Epithelial cell of proximal tubule (primary cell): ENCODE measurements at regions not wholly inside any gene's neighbourhood (a gene's known extent, or its start where the extent isn't known, plus 50 kb on each side); places are given as distances from the start of the nearest gene placed in this dataset.

Source experiments
- DNase-seq: peaks from one replicate; pipeline ENCODE4 v3.0.0-alpha.2; 2011; ENCODE audit warnings: low read depth
- H3K4me3 ChIP-seq: 2 replicates; pipeline ENCODE4 v1.5.1; 2011; ENCODE audit warnings: low read depth, mild to moderate bottlenecking, low read length
- TF ChIP-seq, protein P1 (sequence below): conservative IDR thresholded peaks from 2 replicates; pipeline ENCODE4 v1.5.1; 2012; ENCODE audit warnings: low read depth, mild to moderate bottlenecking, low read length

DNA sequence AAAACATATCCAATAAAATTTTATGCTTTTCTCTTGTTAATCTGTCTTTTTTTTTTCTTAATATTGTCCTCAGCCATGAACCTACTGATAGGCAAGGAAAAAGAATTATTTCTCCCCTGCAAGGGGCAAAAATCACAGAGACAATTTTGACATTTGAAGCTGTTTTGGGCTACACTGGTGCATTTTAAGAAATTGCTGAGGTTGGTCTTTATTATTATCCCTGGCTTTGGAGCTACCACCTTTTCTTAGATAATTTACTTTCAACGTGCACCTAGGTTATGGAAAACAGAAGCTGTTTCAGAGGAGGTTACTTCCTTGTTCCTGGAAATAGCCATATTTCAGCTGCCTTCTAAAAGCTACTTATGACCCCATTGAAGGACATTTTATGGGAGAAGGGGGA lies 195.5 kb upstream of the KYNU start:
- TF ChIP-seq, protein P1, sequence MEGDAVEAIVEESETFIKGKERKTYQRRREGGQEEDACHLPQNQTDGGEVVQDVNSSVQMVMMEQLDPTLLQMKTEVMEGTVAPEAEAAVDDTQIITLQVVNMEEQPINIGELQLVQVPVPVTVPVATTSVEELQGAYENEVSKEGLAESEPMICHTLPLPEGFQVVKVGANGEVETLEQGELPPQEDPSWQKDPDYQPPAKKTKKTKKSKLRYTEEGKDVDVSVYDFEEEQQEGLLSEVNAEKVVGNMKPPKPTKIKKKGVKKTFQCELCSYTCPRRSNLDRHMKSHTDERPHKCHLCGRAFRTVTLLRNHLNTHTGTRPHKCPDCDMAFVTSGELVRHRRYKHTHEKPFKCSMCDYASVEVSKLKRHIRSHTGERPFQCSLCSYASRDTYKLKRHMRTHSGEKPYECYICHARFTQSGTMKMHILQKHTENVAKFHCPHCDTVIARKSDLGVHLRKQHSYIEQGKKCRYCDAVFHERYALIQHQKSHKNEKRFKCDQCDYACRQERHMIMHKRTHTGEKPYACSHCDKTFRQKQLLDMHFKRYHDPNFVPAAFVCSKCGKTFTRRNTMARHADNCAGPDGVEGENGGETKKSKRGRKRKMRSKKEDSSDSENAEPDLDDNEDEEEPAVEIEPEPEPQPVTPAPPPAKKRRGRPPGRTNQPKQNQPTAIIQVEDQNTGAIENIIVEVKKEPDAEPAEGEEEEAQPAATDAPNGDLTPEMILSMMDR: no peak
- no peak overlapping the region for H3K4me3 ChIP-seq
- DNase-seq: no peak

- DNase-seq: no peak
- TF ChIP-seq, protein P1: no peak
- no peak overlapping the region for H3K4me3 ChIP-seq
Observed at GRCh38 chr2:142678164-142678563, 199.3 kb upstream of the KYNU start.

- DNase-seq: no peak
- H3K4me3 ChIP-seq: no peak overlapping the region
- TF ChIP-seq, protein P1: no peak
Observed at GRCh38 chr2:142675398-142675797, 202.1 kb upstream of the KYNU start.

DNA sequence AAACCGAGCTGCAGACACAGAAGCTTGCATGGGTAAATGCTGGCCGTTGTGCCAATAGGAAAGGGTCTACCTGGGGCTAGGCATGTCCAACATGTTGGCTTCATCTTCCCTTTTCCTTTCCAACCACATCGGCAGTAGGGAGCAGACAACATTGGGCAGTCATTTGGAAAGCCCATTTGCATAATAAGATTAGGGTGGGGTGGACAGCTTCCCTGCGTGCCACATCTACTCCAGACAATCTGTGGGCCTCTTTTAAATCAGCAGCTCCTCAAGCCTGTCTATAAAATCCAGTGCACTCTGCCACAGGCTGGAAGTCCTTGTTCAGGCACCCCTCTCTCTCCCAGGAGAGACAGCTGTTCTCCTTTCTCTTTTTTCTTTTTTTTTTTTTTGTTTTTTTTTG lies 203.6 kb upstream of the KYNU start:
- DNase-seq: no peak
- H3K4me3 ChIP-seq: no peak overlapping the region
- TF ChIP-seq, protein P1: no peak

- H3K4me3 ChIP-seq: no peak overlapping the region
- TF ChIP-seq, protein P1: no peak
Observed at GRCh38 chr2:142672698-142673097, 204.8 kb upstream of the KYNU start.

DNA sequence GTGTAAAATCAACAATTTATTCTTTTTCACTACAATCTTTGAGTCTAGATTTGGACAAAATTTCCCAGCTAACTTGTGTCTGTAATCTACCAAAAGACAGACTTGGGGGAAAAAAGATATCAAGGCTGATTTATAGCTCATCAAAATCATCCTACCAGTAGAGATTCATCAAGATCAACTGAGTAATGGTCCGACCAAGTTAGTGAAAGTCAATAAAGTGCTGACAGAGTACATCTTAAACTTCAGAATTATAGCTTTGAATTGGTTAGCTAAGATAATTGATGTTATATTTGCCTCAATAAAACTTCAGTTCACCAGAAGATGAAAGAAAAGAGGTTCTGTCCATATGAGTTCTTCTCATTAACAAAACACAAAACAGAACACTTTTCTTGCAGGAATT lies 207.1 kb upstream of the KYNU start:
- DNase-seq: no peak
- TF ChIP-seq, protein P1: no peak
- no peak overlapping the region for H3K4me3 ChIP-seq

More at GRCh38 chr2:142672698-142673097, 204.8 kb upstream of the KYNU start:
- no peak for DNase-seq

GRCh38 chr2:142668420-142668819 lies 209.0 kb upstream of the KYNU start:
- H3K4me3 ChIP-seq: no peak overlapping the region
- DNase-seq: no peak
- TF ChIP-seq, protein P1: no peak
